Spinal cord (tissue), 9 donors: ENCODE measurements at regions not wholly inside any gene's neighbourhood (a gene's known extent, or its start where the extent isn't known, plus 50 kb on each side); places are given as distances from the start of the nearest gene placed in this dataset.

Experiments
- DNase-seq, 6 donors: peaks; one replicate each; pipeline versions ENCODE4 v3.0.0 to v3.0.0-alpha.2; 2013 to 2015; ENCODE audit warnings: low spot score in 6 of 6, low read depth in 4 of 6
- H3K27ac ChIP-seq: one replicate; pipeline ENCODE4 v1.5.1; 2013; ENCODE audit warnings: low read depth, low read length, control low read depth
- H3K27me3 ChIP-seq: one replicate; pipeline ENCODE4 v1.6.1; 2013; ENCODE audit warnings: low read length; ENCODE audit not compliant: control insufficient read depth, insufficient read depth
- H3K36me3 ChIP-seq: one replicate; pipeline ENCODE4 v1.6.1; 2013; ENCODE audit warnings: low read length; ENCODE audit not compliant: control insufficient read depth, insufficient read depth
- H3K4me1 ChIP-seq: one replicate; pipeline ENCODE4 v1.6.1; 2013; ENCODE audit warnings: low read length; ENCODE audit not compliant: control insufficient read depth, insufficient read depth
- H3K4me3 ChIP-seq: one replicate; pipeline ENCODE4 v1.5.1; 2013; ENCODE audit warnings: low read depth, low read length, control low read depth
- H3K9me3 ChIP-seq: one replicate; pipeline ENCODE4 v1.6.1; 2013; ENCODE audit warnings: low read length; ENCODE audit not compliant: control insufficient read depth, insufficient read depth
- WGBS: methylation state at CpG from one replicate; pipeline ENCODE4 v1.1.5; 2013; ENCODE audit warnings: missing lambda C conversion rate; ENCODE audit not compliant: insufficient coverage; 5-methylcytosine and 5-hydroxymethylcytosine counted together
- donor health status: healthy.

DNA sequence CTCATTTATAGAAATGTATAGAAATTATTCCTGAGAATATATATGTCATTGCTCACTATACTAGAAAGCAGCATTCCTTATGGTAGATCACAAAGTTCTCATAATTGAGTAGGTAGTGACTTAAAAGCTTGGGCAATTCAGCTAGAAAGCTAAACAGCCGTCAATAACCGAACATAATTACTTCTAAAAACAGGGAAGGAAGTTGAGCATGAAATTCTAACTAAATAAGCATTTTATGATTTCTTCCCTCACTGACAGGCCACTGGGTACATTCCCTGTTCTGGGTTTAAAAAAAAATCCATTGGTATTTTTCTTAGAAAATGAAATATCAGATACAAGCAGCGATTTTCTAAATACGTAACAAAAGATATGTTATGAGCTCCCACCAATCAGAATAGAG is 91.1 kb upstream of the DAB2 start:
- H3K36me3 ChIP-seq, result no peaks in the 10 kb centered on the region
- H3K9me3 ChIP-seq, result no peaks in the 10 kb centered on the region
- no peaks in the 10 kb centered on the region for H3K27me3 ChIP-seq
- no peak for DNase-seq
- WGBS, result no CpG with 5 or more reads among the region's 4 CpGs
- H3K4me1 ChIP-seq, result no peaks in the 10 kb centered on the region
- H3K27ac ChIP-seq, result no peak overlapping the region
- no peak overlapping the region for H3K4me3 ChIP-seq

DNA sequence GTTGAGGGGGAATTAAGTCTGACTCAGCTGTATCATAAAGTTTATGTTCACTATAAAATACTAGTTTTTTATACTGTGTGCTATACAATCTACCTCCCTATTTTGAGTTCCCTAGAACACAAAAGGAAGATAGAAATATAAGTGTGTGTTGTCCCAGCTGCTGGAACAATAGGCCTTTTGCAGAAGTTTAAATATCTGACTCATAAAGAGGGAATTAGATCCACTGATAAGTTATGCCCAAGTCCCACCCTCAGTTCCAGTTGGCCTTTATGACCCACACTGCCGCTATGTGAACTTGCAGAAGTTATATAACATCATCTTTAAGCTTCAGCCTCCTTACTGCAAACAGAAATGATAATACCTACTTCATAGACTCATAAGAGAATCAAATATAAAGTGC is 88.5 kb upstream of the DAB2 start:
- DNase-seq, result no peak
- 40% methylated on average over 1 of the region's 1 CpG for WGBS
- no peaks in the 10 kb centered on the region for H3K4me1 ChIP-seq
- no peaks in the 10 kb centered on the region for H3K9me3 ChIP-seq
- no peaks in the 10 kb centered on the region for H3K27me3 ChIP-seq
- H3K27ac ChIP-seq, result no peak overlapping the region
- no peaks in the 10 kb centered on the region for H3K36me3 ChIP-seq
- no peak overlapping the region for H3K4me3 ChIP-seq

DNA sequence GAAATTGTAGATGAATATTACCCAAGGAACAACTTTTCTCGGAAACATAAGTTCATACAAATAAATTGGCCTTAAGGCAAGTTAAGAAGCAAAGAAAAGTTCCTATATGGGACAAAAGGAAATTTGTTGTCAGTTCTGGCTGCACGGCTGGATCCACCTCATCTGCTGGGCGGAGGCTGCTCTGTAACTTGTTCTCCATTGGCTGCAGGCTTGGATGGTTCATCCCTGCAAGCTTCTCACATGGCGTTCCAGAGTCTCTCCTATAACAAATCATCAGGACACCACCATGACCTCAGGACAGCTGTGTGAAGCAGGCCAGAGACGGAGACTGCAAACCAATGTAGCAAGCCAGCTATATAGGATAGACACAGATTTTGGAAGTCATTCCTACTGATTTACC is 81.4 kb upstream of the DAB2 start:
- no peaks in the 10 kb centered on the region for H3K27me3 ChIP-seq
- H3K4me3 ChIP-seq, result no peak overlapping the region
- no peaks in the 10 kb centered on the region for H3K9me3 ChIP-seq
- WGBS, result 95% methylated on average over 2 of the region's 5 CpGs
- no peak overlapping the region for H3K27ac ChIP-seq
- H3K4me1 ChIP-seq, result no peaks in the 10 kb centered on the region
- H3K36me3 ChIP-seq, result no peaks in the 10 kb centered on the region
- no peak for DNase-seq

DNA sequence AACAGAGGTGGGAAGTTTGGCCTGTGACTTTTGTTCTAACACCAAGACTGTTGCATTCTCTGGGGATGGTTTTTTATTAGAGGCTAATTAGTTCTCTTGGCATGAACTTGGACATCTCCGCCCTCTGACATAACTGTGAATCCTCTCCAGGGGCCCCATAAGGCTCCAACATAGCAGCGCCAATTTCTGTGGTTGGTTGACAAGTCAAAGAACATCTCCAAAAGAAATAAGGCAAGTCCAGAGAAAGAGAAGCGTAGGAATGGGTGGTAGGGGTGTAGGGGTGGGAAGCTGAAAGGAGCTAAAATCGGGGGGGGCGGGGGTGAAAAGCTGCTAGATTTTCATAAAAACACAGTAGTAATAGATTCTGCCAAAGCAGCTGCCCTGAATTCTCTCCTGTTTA is 81.0 kb upstream of the DAB2 start:
- Histone ChIP-seq H3K36me3 (no peaks in the 10 kb centered on the region), H3K27ac (no peak overlapping the region), H3K4me1 (no peaks in the 10 kb centered on the region), H3K4me3 (no peak overlapping the region), H3K27me3 (no peaks in the 10 kb centered on the region), H3K9me3 (no peaks in the 10 kb centered on the region)
- no peak for DNase-seq
- 87% methylated on average over 3 of the region's 5 CpGs for WGBS

DNA sequence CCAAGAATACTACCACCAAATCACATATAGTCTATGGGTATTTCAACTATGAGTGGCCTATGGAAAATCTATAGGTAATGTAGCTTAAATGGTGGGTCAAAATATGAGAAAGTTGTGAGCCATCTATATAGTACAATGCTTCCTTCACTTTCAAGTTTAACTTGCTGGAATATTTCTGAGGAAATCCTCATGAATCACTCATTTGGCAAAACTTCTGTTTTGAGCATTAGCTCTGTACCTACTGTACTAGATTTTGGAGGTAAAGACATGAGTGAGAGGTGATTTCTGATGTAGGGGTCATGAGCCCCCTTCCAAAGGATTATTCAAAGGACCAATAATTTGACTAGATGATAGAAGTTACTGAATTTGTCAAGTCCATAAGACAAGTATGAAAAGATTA is 80.6 kb upstream of the DAB2 start:
- no peaks in the 10 kb centered on the region for H3K36me3 ChIP-seq
- no peak overlapping the region for H3K27ac ChIP-seq
- H3K27me3 ChIP-seq, result no peaks in the 10 kb centered on the region

DNA sequence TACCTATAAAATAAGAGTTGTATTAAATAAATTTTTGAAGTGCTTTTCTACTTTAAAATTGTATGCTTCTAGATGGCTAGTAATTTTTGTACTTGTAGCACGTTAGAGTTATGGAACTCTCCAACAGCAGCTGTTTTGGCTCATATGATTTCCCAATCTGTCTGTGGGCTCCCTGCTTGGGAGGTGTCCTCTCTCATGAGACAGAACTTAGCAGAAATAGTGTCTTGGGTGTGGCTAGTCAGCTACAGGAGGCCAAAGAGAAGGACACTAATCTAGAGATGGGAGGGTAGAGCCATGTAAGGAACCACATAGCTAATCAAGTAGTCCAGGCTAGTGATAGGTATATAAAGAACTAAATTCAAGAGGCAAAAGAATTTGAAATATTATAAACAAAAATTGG is 78.4 kb upstream of the DAB2 start:
- no peak for DNase-seq
- 78% methylated on average over 1 of the region's 1 CpG for WGBS
- no peaks in the 10 kb centered on the region for H3K36me3 ChIP-seq
- H3K9me3 ChIP-seq, result no peaks in the 10 kb centered on the region
- no peak overlapping the region for H3K27ac ChIP-seq
- no peaks in the 10 kb centered on the region for H3K27me3 ChIP-seq
- H3K4me3 ChIP-seq, result no peak overlapping the region
- no peaks in the 10 kb centered on the region for H3K4me1 ChIP-seq

More for the DNA sequence above, 80.6 kb upstream of the DAB2 start:
- Histone ChIP-seq H3K9me3 (no peaks in the 10 kb centered on the region), H3K4me3 (no peak overlapping the region), H3K4me1 (no peaks in the 10 kb centered on the region)
- no peak for DNase-seq

DNA sequence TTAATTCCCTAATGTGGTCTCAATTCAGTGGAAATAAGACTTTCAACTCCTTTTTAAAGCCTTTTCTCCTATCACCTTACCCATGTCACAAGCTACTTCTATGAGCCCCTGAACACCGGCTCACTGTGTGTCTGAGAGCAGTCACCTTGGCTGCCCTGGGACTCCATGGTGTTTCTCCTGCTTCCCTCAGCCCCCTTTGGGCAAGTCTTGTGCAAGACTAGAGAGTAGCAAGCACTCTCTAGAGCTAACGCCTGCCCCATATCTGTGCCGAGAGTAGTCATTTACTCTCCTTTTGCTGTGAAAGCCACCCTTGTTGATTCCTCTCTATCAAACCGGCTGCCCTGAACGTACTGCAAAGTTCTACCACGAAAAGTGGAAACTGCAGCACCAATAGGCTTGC is 77.9 kb upstream of the DAB2 start:
- no peak for DNase-seq
- 89% methylated on average over 3 of the region's 6 CpGs for WGBS
- H3K4me1 ChIP-seq, result no peaks in the 10 kb centered on the region
- H3K4me3 ChIP-seq, result no peak overlapping the region
- H3K36me3 ChIP-seq, result no peaks in the 10 kb centered on the region
- H3K27me3 ChIP-seq, result no peaks in the 10 kb centered on the region
- no peaks in the 10 kb centered on the region for H3K9me3 ChIP-seq
- no peak overlapping the region for H3K27ac ChIP-seq

DNA sequence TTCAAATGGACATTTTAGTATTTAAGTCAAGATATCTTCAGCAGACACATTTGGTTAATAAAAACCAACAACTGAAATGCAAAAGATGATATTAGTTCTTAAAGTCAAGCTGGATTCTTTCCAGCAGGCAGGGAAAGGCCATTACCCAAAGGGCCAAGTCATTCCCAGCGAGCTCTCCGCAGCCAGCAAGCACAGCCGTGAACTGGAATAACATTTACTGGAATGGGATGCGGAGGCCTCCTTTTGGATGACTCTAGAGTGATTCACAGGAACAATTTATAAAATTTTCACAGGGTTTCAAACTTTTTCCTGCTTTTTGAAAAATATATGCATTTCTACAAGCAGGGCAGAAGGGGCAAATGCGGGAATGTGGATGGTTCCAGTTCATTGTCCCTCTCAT is 76.6 kb upstream of the DAB2 start:
- Histone ChIP-seq H3K4me1 (no peaks in the 10 kb centered on the region), H3K9me3 (no peaks in the 10 kb centered on the region), H3K36me3 (no peaks in the 10 kb centered on the region), H3K4me3 (no peak overlapping the region), H3K27me3 (no peaks in the 10 kb centered on the region), H3K27ac (no peak overlapping the region)
- WGBS, result no CpG with 5 or more reads among the region's 5 CpGs
- peak in 2 of 6 donors; percentile 17 to 56 for DNase-seq

DNA sequence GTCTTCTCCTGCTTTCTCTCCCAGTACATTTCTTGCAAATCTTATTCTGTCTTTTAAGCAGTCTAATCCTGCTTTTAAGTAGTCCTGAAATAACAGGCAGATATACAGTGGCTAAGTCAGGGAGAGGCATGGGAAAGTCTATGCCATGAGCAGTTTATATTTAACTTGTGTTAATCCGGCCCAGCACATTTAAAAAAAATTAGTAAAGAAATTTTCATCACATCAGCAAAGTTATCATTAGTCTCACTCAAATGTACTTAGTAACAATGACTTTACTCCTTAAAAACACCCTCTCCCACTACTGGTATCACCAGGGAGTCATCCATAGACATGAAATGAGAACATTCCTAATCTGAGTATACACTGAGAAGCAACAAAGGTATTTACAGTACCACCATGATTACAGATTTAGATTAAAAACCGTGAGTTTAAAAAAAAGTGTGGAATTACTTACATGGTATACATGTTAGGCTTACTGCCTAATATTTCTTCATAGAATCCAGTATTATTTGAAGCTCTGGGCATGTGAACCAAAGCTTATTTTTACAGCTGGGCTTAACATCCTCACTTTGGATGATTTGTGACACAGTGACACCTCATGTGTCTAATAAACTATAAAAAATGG is 75.9 kb upstream of the DAB2 start:
- DNase-seq, result no peak
- no CpG with 5 or more reads among the region's 2 CpGs for WGBS
- no peaks in the 10 kb centered on the region for H3K27me3 ChIP-seq
- H3K4me1 ChIP-seq, result no peaks in the 10 kb centered on the region
- H3K9me3 ChIP-seq, result no peaks in the 10 kb centered on the region
- no peak overlapping the region for H3K4me3 ChIP-seq
- H3K27ac ChIP-seq, result no peak overlapping the region
- no peaks in the 10 kb centered on the region for H3K36me3 ChIP-seq

DNA sequence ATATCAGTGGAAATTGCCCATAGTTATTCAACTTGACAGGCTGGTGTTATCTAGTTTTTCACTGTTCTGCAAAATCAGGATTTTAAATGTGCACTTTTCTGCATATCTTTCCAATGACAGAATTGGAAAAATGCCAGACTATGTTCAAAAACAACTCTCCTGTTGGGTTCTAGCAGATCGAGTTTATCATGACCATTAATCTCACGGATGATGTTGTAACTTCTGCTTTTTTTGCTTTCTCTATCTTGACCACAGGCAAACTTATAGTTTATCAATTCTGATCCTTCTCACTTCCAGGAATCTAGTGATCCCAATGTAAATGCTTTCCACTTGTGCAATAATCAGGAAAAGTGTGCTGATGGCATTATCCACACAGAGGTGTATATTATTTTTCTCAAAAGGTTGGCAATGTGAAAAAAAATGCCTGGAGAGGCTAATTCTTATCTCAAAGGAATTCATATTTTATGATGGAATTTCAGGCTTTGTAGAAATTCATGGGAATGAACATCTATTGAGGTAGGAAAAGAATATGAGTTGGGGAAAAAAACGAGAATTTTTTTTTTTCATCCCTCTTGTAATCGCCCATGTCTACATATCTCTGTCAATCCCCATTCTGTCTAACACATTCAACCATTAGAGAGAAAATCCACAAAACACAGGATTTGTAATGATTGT is 73.6 kb upstream of the DAB2 start:
- no peaks in the 10 kb centered on the region for H3K9me3 ChIP-seq
- no peaks in the 10 kb centered on the region for H3K27me3 ChIP-seq
- no peak overlapping the region for H3K4me3 ChIP-seq
- H3K27ac ChIP-seq, result no peak overlapping the region
- H3K4me1 ChIP-seq, result no peaks in the 10 kb centered on the region
- H3K36me3 ChIP-seq, result no peaks in the 10 kb centered on the region
- DNase-seq, result no peak
- WGBS, result 80% methylated on average over 1 of the region's 4 CpGs
